OCI-LY7 (cell line): ENCODE measurements at regions not wholly inside any gene's neighbourhood (a gene's known extent, or its start where the extent isn't known, plus 50 kb on each side); places are given as distances from the start of the nearest gene placed in this dataset.

Experiments used
- EZH2phosphoT487 ChIP-seq: fragments of 200-600 bp; sonication (generic); IDR thresholded peaks from 2 replicates; pipeline ENCODE4 v1.6.1; 2018; ENCODE audit warnings: low read depth, borderline replicate concordance, mild to moderate bottlenecking, mixed run types, antibody characterized with exemption, low read length, moderate library complexity, mixed read lengths
- TF ChIP-seq, protein P1 (sequence below): fragments of 200-600 bp; sonication (generic); conservative IDR thresholded peaks from 2 replicates; pipeline ENCODE4 v1.5.1; 2014; ENCODE audit warnings: mild to moderate bottlenecking, antibody characterized with exemption, low read length, moderate library complexity, mixed read lengths

DNA sequence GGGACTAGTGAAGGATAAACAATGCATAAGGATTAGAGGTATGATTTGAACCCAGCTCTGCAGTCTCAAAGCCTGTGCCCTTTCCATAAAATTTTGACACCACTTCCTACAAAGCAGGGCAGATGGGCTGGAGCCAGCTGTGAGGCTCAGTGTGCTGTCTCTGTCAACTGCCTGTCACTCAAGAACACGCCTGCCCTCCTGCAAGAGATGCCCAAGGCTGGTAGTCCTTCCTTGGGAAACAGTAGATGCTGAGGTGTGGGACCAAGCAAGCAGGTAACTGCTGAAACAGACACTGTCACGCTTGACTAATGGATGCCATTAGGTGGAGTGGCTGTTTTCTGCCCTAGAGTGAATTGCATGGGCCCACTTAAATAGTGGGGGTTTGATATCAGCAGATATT, 402.0 kb downstream of the PTPRU start:
- TF ChIP-seq, protein P1, sequence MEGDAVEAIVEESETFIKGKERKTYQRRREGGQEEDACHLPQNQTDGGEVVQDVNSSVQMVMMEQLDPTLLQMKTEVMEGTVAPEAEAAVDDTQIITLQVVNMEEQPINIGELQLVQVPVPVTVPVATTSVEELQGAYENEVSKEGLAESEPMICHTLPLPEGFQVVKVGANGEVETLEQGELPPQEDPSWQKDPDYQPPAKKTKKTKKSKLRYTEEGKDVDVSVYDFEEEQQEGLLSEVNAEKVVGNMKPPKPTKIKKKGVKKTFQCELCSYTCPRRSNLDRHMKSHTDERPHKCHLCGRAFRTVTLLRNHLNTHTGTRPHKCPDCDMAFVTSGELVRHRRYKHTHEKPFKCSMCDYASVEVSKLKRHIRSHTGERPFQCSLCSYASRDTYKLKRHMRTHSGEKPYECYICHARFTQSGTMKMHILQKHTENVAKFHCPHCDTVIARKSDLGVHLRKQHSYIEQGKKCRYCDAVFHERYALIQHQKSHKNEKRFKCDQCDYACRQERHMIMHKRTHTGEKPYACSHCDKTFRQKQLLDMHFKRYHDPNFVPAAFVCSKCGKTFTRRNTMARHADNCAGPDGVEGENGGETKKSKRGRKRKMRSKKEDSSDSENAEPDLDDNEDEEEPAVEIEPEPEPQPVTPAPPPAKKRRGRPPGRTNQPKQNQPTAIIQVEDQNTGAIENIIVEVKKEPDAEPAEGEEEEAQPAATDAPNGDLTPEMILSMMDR = no peak
- no peak for TF ChIP-seq EZH2phosphoT487
